CD4-positive, CD25-positive, alpha-beta regulatory T cell (primary cell): ENCODE measurements at regions not wholly inside any gene's neighbourhood (a gene's known extent, or its start where the extent isn't known, plus 50 kb on each side); places are given as distances from the start of the nearest gene placed in this dataset.

ENCODE experiments used
- ATAC-seq, 2 donors: fragments of 150-1000 bp; cut with Tn5 transposase; one replicate each; pipeline ENCODE4 v1.10.0; 2021; ENCODE audit warnings: low read depth in 2 of 2, moderate number of reproducible peaks in 2 of 2, moderate library complexity in 1 of 2
- DNase-seq, 3 donors: peaks; one replicate each; pipeline versions ENCODE4 v3.0.0 to v3.0.0-alpha.2; 2012 to 2022; ENCODE audit warnings: mixed read lengths in 1 of 3
- H3K27ac ChIP-seq: one replicate; pipeline ENCODE4 v1.7.0; 2013; ENCODE audit warnings: mild to moderate bottlenecking, low read length; ENCODE audit not compliant: insufficient read depth, poor library complexity, severe bottlenecking
- H3K27me3 ChIP-seq: one replicate; pipeline ENCODE4 v1.7.0; 2013; ENCODE audit warnings: low read length; ENCODE audit not compliant: control insufficient read depth, insufficient read depth
- H3K36me3 ChIP-seq: one replicate; pipeline ENCODE4 v1.7.0; 2013; ENCODE audit warnings: mild to moderate bottlenecking, low read length, moderate library complexity; ENCODE audit not compliant: control insufficient read depth, insufficient read depth
- H3K4me1 ChIP-seq: 2 replicates; pipeline ENCODE4 v1.7.0; 2013; ENCODE audit warnings: mild to moderate bottlenecking, low read length; ENCODE audit not compliant: insufficient read depth, control insufficient read depth, poor library complexity, severe bottlenecking
- H3K4me3 ChIP-seq: one replicate; pipeline ENCODE4 v1.7.0; 2013; ENCODE audit warnings: low read depth, mild to moderate bottlenecking, low read length, moderate library complexity
- H3K9me3 ChIP-seq, 2 experiments: 1 replicate in 1 of 2; 2 replicates in 1 of 2; pipeline ENCODE4 v1.7.0; 2013; ENCODE audit warnings: low read length in 2 of 2, mild to moderate bottlenecking in 1 of 2, moderate library complexity in 1 of 2; ENCODE audit not compliant: control insufficient read depth in 2 of 2
- H3K27ac Mint-ChIP-seq, 3 donors: one replicate each; pipeline ENCODE4 v1.8.0; 2020 to 2022; ENCODE audit warnings: mild to moderate bottlenecking in 3 of 3, mixed read lengths in 3 of 3, moderate library complexity in 2 of 3
- H3K27me3 Mint-ChIP-seq: one replicate; pipeline ENCODE4 v1.8.0; 2022; ENCODE audit warnings: mild to moderate bottlenecking, mixed read lengths
- H3K36me3 Mint-ChIP-seq: one replicate; pipeline ENCODE4 v1.8.0; 2020; ENCODE audit warnings: mixed read lengths
- H3K4me1 Mint-ChIP-seq, 4 donors: one replicate each; pipeline ENCODE4 v1.8.0; 2020 to 2022; ENCODE audit warnings: mixed read lengths in 4 of 4, mild to moderate bottlenecking in 1 of 4
- H3K4me3 Mint-ChIP-seq, 4 donors: one replicate each; pipeline ENCODE4 v1.8.0; 2020 to 2022; ENCODE audit warnings: mild to moderate bottlenecking in 4 of 4, mixed read lengths in 4 of 4, moderate library complexity in 3 of 4
- H3K9me3 Mint-ChIP-seq, 7 donors: one replicate each; pipeline ENCODE4 v1.8.0; 2020 to 2022; ENCODE audit warnings: mixed read lengths in 7 of 7, mild to moderate bottlenecking in 3 of 7, moderate library complexity in 2 of 7

DNA sequence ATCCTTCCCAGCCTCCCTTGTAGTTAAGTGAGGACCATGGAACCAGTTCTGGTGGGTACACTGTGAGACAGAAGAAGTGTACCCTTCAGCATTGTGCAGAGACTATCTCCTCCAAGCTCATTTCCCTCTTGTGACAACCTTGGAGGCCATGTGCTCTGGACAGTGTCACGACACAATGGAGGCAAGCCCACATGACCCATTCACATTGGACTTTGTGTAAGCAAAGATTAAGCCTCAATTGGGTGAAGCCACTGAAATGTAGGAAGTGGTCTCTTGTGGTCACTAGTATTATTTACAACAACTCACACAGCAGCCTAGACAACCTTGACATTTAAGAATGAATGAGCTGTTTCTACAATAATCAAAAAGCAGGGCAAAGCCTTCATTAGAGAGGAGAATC lies 124.2 kb downstream of the INHBA start:
- ATAC-seq, result no peak

DNA sequence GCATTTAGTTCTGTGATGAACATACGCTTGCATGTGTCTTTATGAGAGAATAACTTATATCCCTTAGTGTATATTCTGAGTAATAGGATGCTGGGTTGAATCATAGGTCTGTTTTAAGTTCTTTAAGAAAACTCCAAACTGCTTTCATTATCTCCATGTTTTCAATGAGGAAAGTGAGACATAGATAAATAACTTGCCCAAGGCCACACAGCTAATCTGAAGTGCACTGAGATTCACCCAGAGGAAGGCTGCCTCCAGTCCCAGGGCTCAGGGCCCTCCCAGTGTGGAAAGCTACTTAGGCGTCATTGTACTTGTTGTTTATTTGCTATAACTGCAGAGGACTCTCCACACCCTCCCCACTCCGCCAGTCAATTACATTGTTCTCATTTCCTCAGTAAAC lies 126.7 kb downstream of the INHBA start:
- no peak overlapping the region for H3K27ac Mint-ChIP-seq
- H3K4me3 Mint-ChIP-seq, result no peak overlapping the region
- DNase-seq, result no peak

More for the DNA sequence above, 124.2 kb downstream of the INHBA start:
- Histone ChIP-seq H3K36me3 (no peaks in the 10 kb centered on the region), H3K27ac (no peak overlapping the region), H3K27me3 (no peaks in the 10 kb centered on the region), H3K9me3 (no peaks in the 10 kb centered on the region), H3K4me3 (no peak overlapping the region), H3K4me1 (no peaks in the 10 kb centered on the region)
- H3K4me1 Mint-ChIP-seq, result no peaks in the 10 kb centered on the region
- peaks cover 0 to 11% (median 5%) of the 10 kb centered on the region in 7 donors for H3K9me3 Mint-ChIP-seq
- H3K27ac Mint-ChIP-seq, result no peak overlapping the region
- H3K27me3 Mint-ChIP-seq, result no peaks in the 10 kb centered on the region
- H3K36me3 Mint-ChIP-seq, result no peaks in the 10 kb centered on the region
- no peak overlapping the region for H3K4me3 Mint-ChIP-seq
- DNase-seq, result no peak

DNA sequence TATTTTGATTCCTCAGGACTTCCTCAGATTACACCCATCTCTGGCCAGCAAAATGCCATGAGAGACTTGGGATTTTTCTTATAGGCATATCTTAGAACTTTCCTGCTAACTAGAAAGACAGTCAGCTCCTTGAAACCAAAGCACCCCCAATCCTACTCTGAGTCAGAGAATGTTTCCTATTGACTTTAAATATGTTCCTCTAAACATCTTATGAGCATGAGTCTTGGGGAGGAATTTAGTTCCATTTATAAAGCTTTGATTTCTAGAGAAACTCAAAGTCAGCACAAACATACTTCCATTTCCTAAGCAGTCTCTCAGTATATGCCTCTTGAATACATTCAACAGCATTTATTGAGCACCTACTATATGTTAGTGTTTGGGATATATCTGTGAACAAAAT lies 128.5 kb downstream of the INHBA start:
- no peak overlapping the region for H3K27ac Mint-ChIP-seq

More for the DNA sequence above, 126.7 kb downstream of the INHBA start:
- Mint-ChIP-seq H3K9me3 (peaks cover 0 to 15% (median 6%) of the 10 kb centered on the region in 7 donors), H3K27me3 (no peaks in the 10 kb centered on the region), H3K4me1 (no peaks in the 10 kb centered on the region), H3K36me3 (no peaks in the 10 kb centered on the region)
- Histone ChIP-seq H3K27me3 (no peaks in the 10 kb centered on the region), H3K27ac (no peak overlapping the region), H3K4me1 (no peaks in the 10 kb centered on the region), H3K9me3 (no peaks in the 10 kb centered on the region), H3K36me3 (no peaks in the 10 kb centered on the region), H3K4me3 (no peak overlapping the region)
- no peak for ATAC-seq

DNA sequence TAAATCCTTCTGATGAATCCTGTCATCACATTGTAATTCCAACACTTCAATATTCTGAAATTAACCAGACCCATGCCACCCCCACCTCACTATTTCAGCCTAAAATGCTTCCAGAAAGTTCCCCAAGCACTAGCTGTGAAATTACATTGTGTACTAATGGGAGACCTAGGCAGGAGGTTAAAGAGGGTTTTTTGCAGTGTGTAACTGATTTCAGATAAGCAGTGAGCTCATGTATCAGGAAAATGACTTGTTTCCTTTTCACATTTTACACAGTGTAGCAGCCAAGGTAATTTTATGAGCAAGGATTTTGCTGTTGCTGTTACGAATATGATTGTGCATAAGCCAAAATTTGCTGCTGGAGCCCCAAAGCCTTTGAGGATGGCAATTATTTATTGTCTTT lies 129.0 kb downstream of the INHBA start:
- no peak overlapping the region for H3K4me3 ChIP-seq
- H3K4me1 ChIP-seq, result no peaks in the 10 kb centered on the region
- H3K27ac Mint-ChIP-seq, result no peak overlapping the region
- DNase-seq (no peak), ATAC-seq (no peak)
- no peak overlapping the region for H3K27ac ChIP-seq
- no peaks in the 10 kb centered on the region for H3K36me3 Mint-ChIP-seq
- no peaks in the 10 kb centered on the region for H3K9me3 ChIP-seq
- no peak overlapping the region for H3K4me3 Mint-ChIP-seq
- no peaks in the 10 kb centered on the region for H3K27me3 Mint-ChIP-seq
- peaks cover 0 to 22% (median 9%) of the 10 kb centered on the region in 7 donors for H3K9me3 Mint-ChIP-seq
- no peaks in the 10 kb centered on the region for H3K36me3 ChIP-seq
- no peaks in the 10 kb centered on the region for H3K27me3 ChIP-seq
- H3K4me1 Mint-ChIP-seq, result no peaks in the 10 kb centered on the region

More for the DNA sequence above, 128.5 kb downstream of the INHBA start:
- no peaks in the 10 kb centered on the region for H3K27me3 Mint-ChIP-seq
- no peaks in the 10 kb centered on the region for H3K36me3 Mint-ChIP-seq
- Histone ChIP-seq H3K4me3 (no peak overlapping the region), H3K4me1 (no peaks in the 10 kb centered on the region), H3K9me3 (no peaks in the 10 kb centered on the region), H3K36me3 (no peaks in the 10 kb centered on the region), H3K27me3 (no peaks in the 10 kb centered on the region), H3K27ac (no peak overlapping the region)
- ATAC-seq (no peak), DNase-seq (no peak)
- no peak overlapping the region for H3K4me3 Mint-ChIP-seq
- no peaks in the 10 kb centered on the region for H3K4me1 Mint-ChIP-seq
- peaks cover 0 to 18% (median 8%) of the 10 kb centered on the region in 7 donors for H3K9me3 Mint-ChIP-seq

DNA sequence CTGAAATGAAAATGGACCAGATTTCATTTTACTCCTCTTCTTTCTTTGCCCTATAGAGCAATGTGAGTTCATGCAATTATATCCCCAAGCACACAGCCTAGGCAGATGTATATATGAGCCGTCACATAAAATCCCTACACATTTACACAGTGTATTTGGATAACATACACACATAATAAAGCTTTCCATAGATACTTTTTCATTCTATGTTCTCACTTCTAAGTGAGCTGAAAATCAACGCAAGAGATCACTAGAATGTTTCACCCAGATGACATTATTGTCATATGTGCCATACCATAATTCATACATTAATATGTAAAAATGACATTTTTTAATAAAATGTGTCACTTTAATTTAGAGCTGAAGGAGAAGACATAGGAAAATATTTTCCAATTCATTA lies 129.4 kb downstream of the INHBA start:
- peaks cover under 1 to 22% (median 5%) of the 10 kb centered on the region in 7 donors for H3K9me3 Mint-ChIP-seq
- DNase-seq (no peak), ATAC-seq (no peak)
- no peaks in the 10 kb centered on the region for H3K4me1 Mint-ChIP-seq
- Histone ChIP-seq H3K27ac (no peak overlapping the region), H3K4me1 (no peaks in the 10 kb centered on the region), H3K36me3 (no peaks in the 10 kb centered on the region), H3K4me3 (no peak overlapping the region), H3K27me3 (no peaks in the 10 kb centered on the region), H3K9me3 (no peaks in the 10 kb centered on the region)
- no peak overlapping the region for H3K4me3 Mint-ChIP-seq
- H3K27me3 Mint-ChIP-seq, result no peaks in the 10 kb centered on the region
- no peaks in the 10 kb centered on the region for H3K36me3 Mint-ChIP-seq
- no peak overlapping the region for H3K27ac Mint-ChIP-seq

DNA sequence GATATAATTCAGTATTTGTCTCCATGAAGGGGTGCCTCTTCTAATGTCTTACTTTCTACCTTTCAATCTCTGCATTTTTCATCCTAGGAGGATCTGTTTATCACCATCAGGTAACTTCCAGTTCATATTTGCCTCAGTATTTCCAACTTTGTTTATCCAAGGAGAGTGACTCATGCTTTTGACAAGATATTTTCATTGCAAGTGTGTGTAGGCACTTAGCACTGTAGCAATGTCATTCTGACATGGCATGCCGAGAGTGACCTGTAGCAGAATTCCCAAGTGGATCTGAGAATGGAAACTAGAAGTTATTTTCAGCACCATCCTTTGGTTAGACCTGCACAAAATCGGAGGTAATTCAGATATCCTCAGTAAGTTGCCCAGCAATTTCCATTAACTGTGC lies 129.9 kb downstream of the INHBA start:
- Histone ChIP-seq H3K9me3 (no peaks in the 10 kb centered on the region), H3K36me3 (no peaks in the 10 kb centered on the region), H3K27me3 (no peaks in the 10 kb centered on the region), H3K27ac (no peak overlapping the region), H3K4me1 (no peaks in the 10 kb centered on the region), H3K4me3 (no peak overlapping the region)
- no peak overlapping the region for H3K27ac Mint-ChIP-seq
- H3K4me1 Mint-ChIP-seq, result no peaks in the 10 kb centered on the region
- DNase-seq (no peak), ATAC-seq (no peak)
- H3K27me3 Mint-ChIP-seq, result no peaks in the 10 kb centered on the region
- no peaks in the 10 kb centered on the region for H3K36me3 Mint-ChIP-seq
- peaks cover 1 to 22% (median 4%) of the 10 kb centered on the region in 7 donors for H3K9me3 Mint-ChIP-seq
- H3K4me3 Mint-ChIP-seq, result no peak overlapping the region

DNA sequence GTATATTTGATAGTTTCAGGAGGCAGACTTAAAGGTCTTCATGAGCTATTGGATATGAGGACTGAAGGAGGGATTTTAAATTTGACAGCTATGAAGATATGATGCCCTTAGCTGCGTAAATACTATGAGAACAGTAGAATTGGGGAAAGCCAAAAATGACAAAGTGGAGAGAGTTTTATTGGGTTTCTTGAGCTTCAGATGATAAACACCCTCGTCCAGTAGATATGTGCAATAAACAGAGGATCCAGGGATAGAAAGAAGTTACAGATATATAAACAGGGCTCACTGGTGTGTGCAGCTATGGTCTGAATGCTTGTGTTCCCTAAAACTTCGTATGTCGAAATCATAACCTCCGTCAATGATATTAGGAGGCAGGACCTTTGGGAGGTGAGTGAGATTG lies 131.3 kb downstream of the INHBA start:
- Histone ChIP-seq H3K36me3 (no peaks in the 10 kb centered on the region), H3K4me1 (no peaks in the 10 kb centered on the region), H3K27me3 (no peaks in the 10 kb centered on the region), H3K9me3 (no peaks in the 10 kb centered on the region), H3K27ac (no peak overlapping the region), H3K4me3 (no peak overlapping the region)
- Mint-ChIP-seq H3K27ac (no peak overlapping the region), H3K36me3 (no peaks in the 10 kb centered on the region), H3K4me1 (no peaks in the 10 kb centered on the region), H3K27me3 (no peaks in the 10 kb centered on the region), H3K9me3 (peaks cover 3 to 17% (median 9%) of the 10 kb centered on the region in 7 donors), H3K4me3 (no peak overlapping the region)
- no peak for ATAC-seq
- no peak for DNase-seq

DNA sequence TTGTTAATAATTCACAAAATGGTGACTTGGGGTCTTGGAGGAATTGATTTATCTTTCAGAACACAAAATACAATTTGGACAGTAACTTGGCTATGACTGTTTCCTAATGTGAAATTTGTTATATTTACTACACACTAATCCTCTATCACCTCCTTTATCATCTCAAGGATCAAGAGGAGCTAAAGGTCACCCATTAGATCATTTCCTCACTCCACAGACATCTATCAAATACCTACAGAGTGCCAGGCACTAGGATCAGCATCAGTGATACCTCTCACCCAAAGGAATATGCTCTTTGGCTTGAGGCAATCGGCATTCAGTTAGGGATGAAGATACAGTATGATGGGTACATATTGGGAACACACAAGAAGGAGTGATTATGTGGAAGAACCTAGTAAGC lies 132.1 kb downstream of the INHBA start:
- Histone ChIP-seq H3K27ac (no peak overlapping the region), H3K36me3 (no peaks in the 10 kb centered on the region), H3K4me1 (no peaks in the 10 kb centered on the region), H3K9me3 (no peaks in the 10 kb centered on the region), H3K4me3 (no peak overlapping the region), H3K27me3 (no peaks in the 10 kb centered on the region)
- Mint-ChIP-seq H3K27ac (no peak overlapping the region), H3K36me3 (no peaks in the 10 kb centered on the region), H3K4me3 (no peak overlapping the region), H3K4me1 (no peaks in the 10 kb centered on the region), H3K9me3 (peaks cover 3 to 17% (median 6%) of the 10 kb centered on the region in 7 donors), H3K27me3 (no peaks in the 10 kb centered on the region)
- ATAC-seq, result no peak
- DNase-seq, result no peak
